Kidney (tissue), 13 donors: ENCODE measurements at regions not wholly inside any gene's neighbourhood (a gene's known extent, or its start where the extent isn't known, plus 50 kb on each side); places are given as distances from the start of the nearest gene placed in this dataset.

Experiments
- DNase-seq, 5 donors: peaks; one replicate each; pipeline ENCODE4 v3.0.0-alpha.2; 2013 to 2020
- FAIRE-seq: peaks from 2 replicates; lab custom pipeline; 2012; peaks lifted over from hg19 to GRCh38; lab: Jason Lieb, UNC
- H3K27ac ChIP-seq, 2 donors: one replicate each; pipeline ENCODE4 v1.7.0; 2013; ENCODE audit warnings: low read depth in 2 of 2, low read length in 2 of 2, inconsistent platforms in 1 of 2
- H3K27me3 ChIP-seq: one replicate; pipeline ENCODE4 v1.7.1; 2013; ENCODE audit warnings: low read length, inconsistent platforms; ENCODE audit not compliant: control insufficient read depth, insufficient read depth
- H3K36me3 ChIP-seq, 3 donors: one replicate each; pipeline versions ENCODE4 v1.7.0 to v1.7.1; 2013; ENCODE audit warnings: low read length in 3 of 3, control low read depth in 1 of 3, inconsistent platforms in 1 of 3; ENCODE audit not compliant: insufficient read depth in 3 of 3, control insufficient read depth in 2 of 3
- H3K4me1 ChIP-seq, 3 donors: one replicate each; pipeline versions ENCODE4 v1.7.0 to v1.7.1; 2013; ENCODE audit warnings: low read length in 3 of 3, inconsistent platforms in 1 of 3, low read depth in 1 of 3; ENCODE audit not compliant: control insufficient read depth in 2 of 3, insufficient read depth in 2 of 3
- H3K4me3 ChIP-seq, 3 donors: one replicate each; pipeline versions ENCODE4 v1.7.0 to v1.8.1; 2013; ENCODE audit warnings: low read length in 3 of 3, control low read depth in 1 of 3, inconsistent platforms in 1 of 3
- H3K9ac ChIP-seq, 3 donors: one replicate each; pipeline versions ENCODE4 v1.7.0 to v1.7.1; 2013; ENCODE audit warnings: low read length in 3 of 3, control low read depth in 1 of 3, inconsistent platforms in 1 of 3
- H3K9me3 ChIP-seq, 3 donors: one replicate each; pipeline versions ENCODE4 v1.7.0 to v1.7.1; 2013; ENCODE audit warnings: low read length in 3 of 3, control low read depth in 1 of 3, inconsistent platforms in 1 of 3; ENCODE audit not compliant: control insufficient read depth in 2 of 3, insufficient read depth in 1 of 3
- CTCF ChIP-seq: IDR thresholded peaks from 3 replicates; pipeline ENCODE4 v1.5.1; 2012; ENCODE audit warnings: mild to moderate bottlenecking, moderate library complexity, borderline replicate concordance; ENCODE audit not compliant: insufficient read depth; ENCODE audit errors: extremely low read depth
- intact Hi-C: fragments of 100-400 bp; cut with DNase I; formaldehyde crosslinking; loops from one replicate; pipeline ENCODE4 v1.11.1; 2022
- donor health status: control.
- donor health status: control.
- donor health status: control.
- donor health status: control.
- donor health status: control.
- donor health status: DM: yes; HTN: yes; CAD: no.
- donor health status: Normal renal cell carcinoma (clear cell type).

- intact Hi-C loops = no loop called here
- no peak for FAIRE-seq
- no peaks in the 10 kb centered on the region for H3K9me3 ChIP-seq
These were observed 242.2 kb downstream of the LOXHD1 start for GRCh38 chr18:46414863-46415262.

GRCh38 chr18:46415532-46416252, 241.3 kb downstream of the LOXHD1 start:
- peak in 1 of 5 donors; percentile 31 for DNase-seq
- no peaks in the 10 kb centered on the region for H3K9me3 ChIP-seq
- no peak for FAIRE-seq
- no peak for TF ChIP-seq CTCF
- no peak overlapping the region for H3K9ac ChIP-seq
- H3K4me1 ChIP-seq = peaks cover 0 to 9% (median 0%) of the 10 kb centered on the region in 3 donors
- no peaks in the 10 kb centered on the region for H3K36me3 ChIP-seq
- H3K4me3 ChIP-seq = no peak overlapping the region
- H3K27ac ChIP-seq = no peak overlapping the region
- intact Hi-C loops = no loop called here
- H3K27me3 ChIP-seq = no peaks in the 10 kb centered on the region

More at GRCh38 chr18:46414863-46415262, 242.2 kb downstream of the LOXHD1 start:
- Histone ChIP-seq H3K4me1 (peaks cover 0 to 9% (median 0%) of the 10 kb centered on the region in 3 donors), H3K36me3 (no peaks in the 10 kb centered on the region), H3K27ac (no peak overlapping the region), H3K4me3 (no peak overlapping the region), H3K9ac (no peak overlapping the region), H3K27me3 (no peaks in the 10 kb centered on the region)
- TF ChIP-seq CTCF = no peak
- no peak for DNase-seq

- no peak for TF ChIP-seq CTCF
- no peak for DNase-seq
- FAIRE-seq = no peak
- H3K4me3 ChIP-seq = no peak overlapping the region
- H3K27me3 ChIP-seq = no peaks in the 10 kb centered on the region
- no peak overlapping the region for H3K27ac ChIP-seq
- no peak overlapping the region for H3K9ac ChIP-seq
- H3K9me3 ChIP-seq = no peaks in the 10 kb centered on the region
- no peaks in the 10 kb centered on the region for H3K36me3 ChIP-seq
- intact Hi-C loops = no loop called here
- peaks cover 0 to 9% (median 0%) of the 10 kb centered on the region in 3 donors for H3K4me1 ChIP-seq
These were observed 240.0 kb downstream of the LOXHD1 start for GRCh38 chr18:46416706-46417638.
